ENCODE measurements at regions not wholly inside any gene's neighbourhood (a gene's known extent, or its start where the extent isn't known, plus 50 kb on each side); places are given as distances from the start of the nearest gene placed in this dataset.
"Not testable (repeated sequence)": the region's sequence is repeated elsewhere in the genome, so short reads cannot be mapped to it uniquely, and the experiment has no call there.

GRCh38 chr3:145696011-145696410 is 465.0 kb downstream of the PLOD2 start:
- no peak overlapping the region for H3K4me3 ChIP-seq
- no peaks in the 10 kb centered on the region for H3K27me3 ChIP-seq
- H3K9me3 ChIP-seq, result no peaks in the 10 kb centered on the region
- no peak for DNase-seq (ENCODE audit: low spot score in 2 of 2)
- intact Hi-C loops (cut with DNase I; ENCODE audit: low total_unique reads), result no loop called here
- H3K4me1 ChIP-seq, result no peaks in the 10 kb centered on the region
- no peaks in the 10 kb centered on the region for H3K36me3 ChIP-seq
- no peak overlapping the region for H3K27ac ChIP-seq
- no peak for TF ChIP-seq CTCF (IDR thresholded peaks at IDR 0.05)
- no peak for TF ChIP-seq POLR2AphosphoS5 (IDR thresholded peaks at IDR 0.05)
- no peak for TF ChIP-seq POLR2A (IDR thresholded peaks at IDR 0.05)

DNA sequence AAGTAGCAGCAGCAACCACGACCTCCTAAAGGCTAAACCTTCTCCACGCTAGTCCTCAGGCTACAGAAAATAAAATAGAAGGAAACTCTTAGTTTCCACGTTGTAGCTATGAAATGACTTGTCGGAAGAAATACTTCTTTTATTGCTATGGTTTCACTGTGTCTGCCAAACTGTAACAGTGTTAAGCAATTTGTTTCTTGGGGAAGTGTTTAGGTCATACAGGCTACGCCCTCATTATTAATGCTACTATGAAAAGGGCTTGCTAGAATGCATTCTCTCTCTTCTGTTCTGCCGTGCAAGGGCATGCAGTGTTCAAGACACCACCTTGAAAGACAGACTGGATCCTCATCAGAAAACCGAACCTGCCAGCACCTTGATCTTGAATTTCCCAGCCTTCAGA is 462.7 kb downstream of the PLOD2 start:
- H3K4me3 ChIP-seq, result no peak overlapping the region
- no peak overlapping the region for H3K27ac ChIP-seq
- DNase-seq (ENCODE audit: low spot score in 2 of 2), result no peak
- H3K4me1 ChIP-seq, result no peaks in the 10 kb centered on the region
- H3K9me3 ChIP-seq, result no peaks in the 10 kb centered on the region
- TF ChIP-seq POLR2AphosphoS5 (IDR thresholded peaks at IDR 0.05), result no peak
- no peak for TF ChIP-seq CTCF (IDR thresholded peaks at IDR 0.05)
- TF ChIP-seq POLR2A (IDR thresholded peaks at IDR 0.05), result no peak
- no peaks in the 10 kb centered on the region for H3K36me3 ChIP-seq
- intact Hi-C loops (cut with DNase I; ENCODE audit: low total_unique reads), result no loop called here
- H3K27me3 ChIP-seq, result no peaks in the 10 kb centered on the region

- no peak overlapping the region for H3K27ac ChIP-seq
- no peak for DNase-seq (ENCODE audit: low spot score in 2 of 2)
- no peaks in the 10 kb centered on the region for H3K36me3 ChIP-seq
- H3K4me1 ChIP-seq, result no peaks in the 10 kb centered on the region
- intact Hi-C loops (cut with DNase I; ENCODE audit: low total_unique reads), result no loop called here
- H3K4me3 ChIP-seq, result no peak overlapping the region
- no peaks in the 10 kb centered on the region for H3K27me3 ChIP-seq
- TF ChIP-seq POLR2AphosphoS5 (IDR thresholded peaks at IDR 0.05) (no peak), CTCF (IDR thresholded peaks at IDR 0.05) (no peak), POLR2A (IDR thresholded peaks at IDR 0.05) (no peak)
- H3K9me3 ChIP-seq, result no peaks in the 10 kb centered on the region
Measured at GRCh38 chr3:145698749-145699148, 462.2 kb downstream of the PLOD2 start.

DNA sequence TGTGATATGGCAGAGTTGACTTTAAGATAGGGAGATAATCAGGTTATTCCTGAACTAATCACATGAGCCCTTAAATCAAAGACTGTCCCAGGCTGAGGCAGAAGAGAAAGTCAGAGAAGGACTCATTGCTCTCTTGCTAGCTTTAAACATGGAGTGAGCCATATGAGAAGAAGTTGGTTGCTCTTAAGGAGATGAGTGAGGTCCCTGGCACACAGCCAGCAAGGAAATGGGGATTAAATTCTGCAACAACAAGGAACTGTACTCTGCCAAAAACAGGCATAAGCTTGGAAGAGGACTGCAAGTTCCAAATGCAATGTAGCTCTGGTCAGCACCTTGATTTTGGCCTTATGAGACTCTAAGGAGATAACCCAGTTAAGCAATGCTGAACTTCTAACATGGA is 457.0 kb downstream of the PLOD2 start:
- intact Hi-C loops (cut with DNase I; ENCODE audit: low total_unique reads), result no loop called here
- H3K9me3 ChIP-seq, result no peaks in the 10 kb centered on the region
- TF ChIP-seq POLR2A (IDR thresholded peaks at IDR 0.05) (no peak), POLR2AphosphoS5 (IDR thresholded peaks at IDR 0.05) (no peak), CTCF (IDR thresholded peaks at IDR 0.05) (no peak)
- no peak for DNase-seq (ENCODE audit: low spot score in 2 of 2)
- no peak overlapping the region for H3K27ac ChIP-seq
- no peaks in the 10 kb centered on the region for H3K4me1 ChIP-seq
- no peaks in the 10 kb centered on the region for H3K27me3 ChIP-seq
- H3K4me3 ChIP-seq, result no peak overlapping the region
- no peaks in the 10 kb centered on the region for H3K36me3 ChIP-seq

GRCh38 chr3:145709779-145710178 is 451.2 kb downstream of the PLOD2 start:
- intact Hi-C loops (cut with DNase I; ENCODE audit: low total_unique reads); H3K4me1 ChIP-seq; H3K36me3 ChIP-seq; H3K9me3 ChIP-seq; H3K27me3 ChIP-seq; H3K27ac ChIP-seq; H3K4me3 ChIP-seq; DNase-seq (ENCODE audit: low spot score in 2 of 2): not testable (repeated sequence)

DNA sequence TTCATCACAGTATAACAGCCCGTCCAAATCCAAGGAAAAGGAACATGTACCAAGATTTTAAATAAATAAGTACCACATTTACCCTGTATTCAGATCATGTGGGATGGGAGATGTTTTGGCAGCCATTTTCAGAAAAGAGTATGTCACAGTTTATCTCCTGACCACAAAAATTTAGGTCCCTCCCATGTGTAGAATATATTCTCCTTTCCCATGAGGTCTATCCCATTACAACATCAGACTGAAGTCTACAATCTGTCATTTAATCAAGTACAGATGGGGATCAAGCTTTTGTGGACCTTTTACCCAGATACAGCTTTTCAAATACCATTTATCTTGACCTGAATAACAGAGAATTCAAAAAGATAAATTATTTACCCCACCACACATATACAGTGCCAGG is 444.5 kb downstream of the PLOD2 start:
- H3K36me3 ChIP-seq, result no peaks in the 10 kb centered on the region
- no peak overlapping the region for H3K4me3 ChIP-seq
- H3K9me3 ChIP-seq, result no peaks in the 10 kb centered on the region
- no peak overlapping the region for H3K27ac ChIP-seq
- no peaks in the 10 kb centered on the region for H3K27me3 ChIP-seq
- DNase-seq (ENCODE audit: low spot score in 2 of 2), result no peak
- no peaks in the 10 kb centered on the region for H3K4me1 ChIP-seq
- intact Hi-C loops (cut with DNase I; ENCODE audit: low total_unique reads), result no loop called here
- TF ChIP-seq CTCF (IDR thresholded peaks at IDR 0.05), result no peak
- TF ChIP-seq POLR2AphosphoS5 (IDR thresholded peaks at IDR 0.05), result no peak

Measured in breast epithelium (tissue), 4 donors.